BLaER1 (cell line): ENCODE measurements at regions not wholly inside any gene's neighbourhood (a gene's known extent, or its start where the extent isn't known, plus 50 kb on each side); places are given as distances from the start of the nearest gene placed in this dataset.

Source experiments
- H3K27ac ChIP-seq: shearing (Covaris generic); formaldehyde crosslinking; 2 replicates; pipeline ENCODE4 v1.8.1; 2022
- H3K27me3 ChIP-seq: shearing (Covaris generic); formaldehyde crosslinking; 2 replicates; pipeline ENCODE4 v1.8.1; 2022
- H3K36me3 ChIP-seq: shearing (Covaris generic); formaldehyde crosslinking; 2 replicates; pipeline ENCODE4 v1.8.1; 2022
- H3K4me1 ChIP-seq: shearing (Covaris generic); formaldehyde crosslinking; 2 replicates; pipeline ENCODE4 v1.8.1; 2022
- H3K4me2 ChIP-seq: shearing (Covaris generic); formaldehyde crosslinking; 2 replicates; pipeline ENCODE4 v1.8.1; 2022
- H3K4me3 ChIP-seq: shearing (Covaris generic); formaldehyde crosslinking; 2 replicates; pipeline ENCODE4 v1.8.1; 2022
- H3K9ac ChIP-seq: shearing (Covaris generic); formaldehyde crosslinking; 2 replicates; pipeline ENCODE4 v1.8.1; 2022
- H3K9me3 ChIP-seq: shearing (Covaris generic); formaldehyde crosslinking; 2 replicates; pipeline ENCODE4 v1.8.1; 2022
- H4K20me1 ChIP-seq: shearing (Covaris generic); formaldehyde crosslinking; 2 replicates; pipeline ENCODE4 v1.8.1; 2022
- Cebpa-rat ChIP-seq: shearing (Covaris generic); IDR thresholded peaks from 2 replicates; pipeline ENCODE4 v1.8.1; 2022

- H4K20me1 ChIP-seq, result no peaks in the 10 kb centered on the region
- H3K27me3 ChIP-seq, result no peaks in the 10 kb centered on the region
- no peak overlapping the region for H3K4me3 ChIP-seq
- H3K4me2 ChIP-seq, result no peak overlapping the region
- no peak overlapping the region for H3K27ac ChIP-seq
- H3K4me1 ChIP-seq, result peaks cover under 1% of the 10 kb centered on the region; the same call in 1 of the 2 replicates
- H3K36me3 ChIP-seq, result no peaks in the 10 kb centered on the region
- H3K9ac ChIP-seq, result no peak overlapping the region
- H3K9me3 ChIP-seq, result peaks cover 15% of the 10 kb centered on the region
- no peak for TF ChIP-seq Cebpa-rat
Observed at GRCh38 chr6:14246876-14247275, 129.3 kb downstream of the CD83 start.

DNA sequence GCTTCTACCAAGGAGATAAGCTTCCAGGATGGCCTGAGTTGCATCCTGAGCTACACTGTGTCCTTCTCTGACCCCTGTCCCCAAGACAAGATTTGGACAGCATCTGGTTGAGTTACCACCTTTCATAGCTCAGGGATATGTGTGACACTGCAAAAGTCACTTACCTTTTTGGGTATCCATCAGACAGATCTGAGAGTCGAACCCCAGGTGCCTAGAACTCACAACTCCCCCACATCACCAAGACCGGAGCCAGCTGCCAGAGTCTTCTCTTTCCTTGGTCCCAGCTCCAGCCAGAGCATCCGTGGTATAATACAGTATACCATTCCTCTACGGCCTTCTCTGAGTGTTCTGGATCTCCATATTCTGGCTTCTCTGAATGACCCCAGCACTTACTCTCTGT lies 133.0 kb downstream of the CD83 start:
- Histone ChIP-seq H3K4me1 (peaks cover 6% of the 10 kb centered on the region; the same call in 1 of the 2 replicates), H3K4me3 (no peak overlapping the region), H3K9me3 (peaks cover 7% of the 10 kb centered on the region), H3K9ac (no peak overlapping the region), H3K36me3 (no peaks in the 10 kb centered on the region), H3K27me3 (no peaks in the 10 kb centered on the region), H4K20me1 (no peaks in the 10 kb centered on the region), H3K4me2 (no peak overlapping the region), H3K27ac (no peak overlapping the region)
- no peak for TF ChIP-seq Cebpa-rat

DNA sequence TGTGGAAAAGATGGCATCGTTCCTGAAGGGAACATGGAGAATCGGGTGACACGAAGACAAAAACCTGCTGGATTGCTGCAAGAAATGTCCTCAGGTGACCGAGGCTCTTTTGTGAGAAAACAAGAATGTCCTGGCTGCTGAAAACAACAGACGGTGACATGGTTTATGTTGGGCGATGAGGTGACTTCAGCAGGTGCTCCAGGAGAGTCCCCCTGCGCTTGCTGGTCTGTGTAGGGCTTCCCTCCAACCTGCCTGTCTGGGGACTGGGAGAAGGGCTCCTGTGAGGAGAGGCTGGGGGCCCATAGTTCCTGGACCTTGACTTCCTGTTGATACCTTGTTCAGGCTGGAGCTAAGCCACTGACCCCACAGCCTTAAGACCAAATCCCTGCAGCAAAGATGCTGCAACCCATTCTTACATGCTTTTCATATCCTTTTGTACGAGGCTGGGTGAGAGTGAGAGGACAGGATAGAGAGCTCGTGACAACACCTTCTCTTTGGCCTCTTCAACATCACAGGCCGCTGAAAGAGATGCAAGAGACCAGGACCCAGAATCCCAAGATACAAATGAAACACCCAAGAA lies 134.8 kb downstream of the CD83 start:
- no peak overlapping the region for H3K9ac ChIP-seq
- H3K4me3 ChIP-seq, result no peak overlapping the region
- H3K4me1 ChIP-seq, result peaks cover 6% of the 10 kb centered on the region; the same call in 1 of the 2 replicates
- no peaks in the 10 kb centered on the region for H3K36me3 ChIP-seq
- H3K4me2 ChIP-seq, result no peak overlapping the region
- no peaks in the 10 kb centered on the region for H4K20me1 ChIP-seq
- H3K9me3 ChIP-seq, result peaks cover 7% of the 10 kb centered on the region
- no peak for TF ChIP-seq Cebpa-rat
- no peaks in the 10 kb centered on the region for H3K27me3 ChIP-seq
- H3K27ac ChIP-seq, result no peak overlapping the region

DNA sequence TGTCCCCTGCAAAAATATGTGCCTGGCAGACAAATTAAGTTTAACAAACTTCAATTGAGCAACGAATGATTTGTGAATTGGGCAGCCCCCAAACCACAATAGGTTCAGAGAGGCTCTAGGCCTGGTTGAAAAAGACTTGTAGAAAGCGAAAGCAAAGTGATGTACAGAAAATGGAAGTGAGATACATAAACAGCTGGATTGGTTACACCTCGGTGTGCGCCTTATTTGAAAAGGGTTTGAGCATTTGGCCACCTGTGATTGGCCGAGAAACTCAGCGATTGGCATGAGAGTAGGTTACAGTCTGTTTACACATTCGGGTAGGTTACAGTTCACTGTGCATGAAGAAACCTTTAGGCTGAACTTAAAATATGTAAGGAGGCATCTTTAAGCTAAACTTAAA lies 136.9 kb downstream of the CD83 start:
- no peak overlapping the region for H3K27ac ChIP-seq
- H3K4me1 ChIP-seq, result peaks cover 6% of the 10 kb centered on the region; the same call in 1 of the 2 replicates
- H3K9me3 ChIP-seq, result peaks cover 7% of the 10 kb centered on the region
- no peak overlapping the region for H3K9ac ChIP-seq
- no peak overlapping the region for H3K4me3 ChIP-seq
- no peak overlapping the region for H3K4me2 ChIP-seq
- H3K36me3 ChIP-seq, result no peaks in the 10 kb centered on the region
- no peaks in the 10 kb centered on the region for H4K20me1 ChIP-seq
- TF ChIP-seq Cebpa-rat, result no peak
- no peaks in the 10 kb centered on the region for H3K27me3 ChIP-seq

- H3K4me3 ChIP-seq, result no peak overlapping the region
- peaks cover 6% of the 10 kb centered on the region for H3K9me3 ChIP-seq
- no peak overlapping the region for H3K9ac ChIP-seq
- no peak for TF ChIP-seq Cebpa-rat
- no peaks in the 10 kb centered on the region for H3K27me3 ChIP-seq
- peaks cover 6% of the 10 kb centered on the region; the same call in 1 of the 2 replicates for H3K4me1 ChIP-seq
- H3K36me3 ChIP-seq, result no peaks in the 10 kb centered on the region
- H4K20me1 ChIP-seq, result no peaks in the 10 kb centered on the region
- H3K27ac ChIP-seq, result no peak overlapping the region
- H3K4me2 ChIP-seq, result no peak overlapping the region
Observed at GRCh38 chr6:14255916-14256315, 138.3 kb downstream of the CD83 start.

- H3K9ac ChIP-seq, result no peak overlapping the region
- H3K4me3 ChIP-seq, result no peak overlapping the region
- no peaks in the 10 kb centered on the region for H4K20me1 ChIP-seq
- no peak overlapping the region for H3K4me2 ChIP-seq
- H3K4me1 ChIP-seq, result peaks cover 6% of the 10 kb centered on the region; the same call in 1 of the 2 replicates
- peaks cover 9% of the 10 kb centered on the region for H3K9me3 ChIP-seq
- TF ChIP-seq Cebpa-rat, result no peak
- H3K36me3 ChIP-seq, result no peaks in the 10 kb centered on the region
- no peaks in the 10 kb centered on the region for H3K27me3 ChIP-seq
- no peak overlapping the region for H3K27ac ChIP-seq
Observed at GRCh38 chr6:14258117-14258516, 140.5 kb downstream of the CD83 start.

DNA sequence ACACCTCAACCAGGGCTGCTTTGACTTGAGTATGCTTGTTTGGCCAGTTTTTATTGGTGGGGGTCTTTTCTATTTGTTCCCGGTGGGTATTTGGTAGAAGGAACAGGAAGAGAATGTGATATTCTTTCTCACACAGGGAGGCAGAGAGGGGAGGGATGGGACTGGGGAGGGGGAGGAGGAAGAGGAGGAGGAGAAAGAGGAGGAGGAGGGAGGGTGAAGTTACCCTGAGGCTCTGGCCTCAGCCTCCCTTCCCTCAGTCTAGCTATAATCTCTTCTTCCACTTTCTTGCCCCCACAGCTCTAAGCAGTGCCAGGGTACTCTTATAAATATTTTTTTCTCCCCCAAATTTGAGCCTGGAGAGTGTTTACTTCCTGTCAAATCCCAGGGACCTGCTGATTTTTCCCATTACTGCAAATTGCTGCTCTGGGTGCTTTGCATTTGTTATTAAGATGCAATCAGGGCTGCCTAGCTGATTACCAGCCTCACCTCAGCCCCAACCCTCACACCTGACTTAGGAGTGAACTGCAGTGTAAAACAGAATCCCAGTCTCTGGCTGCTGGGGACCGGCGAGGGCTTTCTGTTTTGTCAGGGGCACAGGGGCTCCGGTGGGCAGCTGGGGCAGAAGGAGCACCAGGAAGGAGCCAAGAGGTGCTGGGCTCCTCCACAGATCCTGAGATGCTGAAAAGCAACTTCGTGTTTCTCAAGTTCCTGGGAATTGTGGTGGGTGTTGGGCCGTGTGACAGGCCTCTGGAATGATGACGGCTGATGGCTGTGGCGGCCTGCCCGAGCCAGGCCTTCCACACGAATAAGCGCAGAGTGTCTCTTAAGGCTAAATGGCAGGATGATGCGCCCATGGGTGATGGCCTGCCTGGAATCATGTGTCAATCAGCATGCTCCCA lies 141.4 kb downstream of the CD83 start:
- Histone ChIP-seq H3K4me2 (no peak overlapping the region), H3K27ac (no peak overlapping the region), H3K9ac (no peak overlapping the region), H4K20me1 (no peaks in the 10 kb centered on the region), H3K4me3 (no peak overlapping the region), H3K4me1 (0 out of 2 replicates have a peak, but pooled peaks cover 6% of the 10 kb centered on the region), H3K36me3 (no peaks in the 10 kb centered on the region), H3K9me3 (peaks cover 14% of the 10 kb centered on the region), H3K27me3 (no peaks in the 10 kb centered on the region)
- no peak for TF ChIP-seq Cebpa-rat

- H3K4me3 ChIP-seq, result no peak overlapping the region
- TF ChIP-seq Cebpa-rat, result no peak
- no peaks in the 10 kb centered on the region for H3K27me3 ChIP-seq
- 0 out of 2 replicates have a peak, but pooled peaks cover 4% of the 10 kb centered on the region for H3K4me1 ChIP-seq
- H3K4me2 ChIP-seq, result no peak overlapping the region
- no peaks in the 10 kb centered on the region for H4K20me1 ChIP-seq
- no peak overlapping the region for H3K27ac ChIP-seq
- no peaks in the 10 kb centered on the region for H3K36me3 ChIP-seq
- peaks cover 22% of the 10 kb centered on the region for H3K9me3 ChIP-seq
- H3K9ac ChIP-seq, result no peak overlapping the region
Observed at GRCh38 chr6:14259594-14260152, 142.1 kb downstream of the CD83 start.

- Histone ChIP-seq H3K36me3 (no peaks in the 10 kb centered on the region), H3K9ac (no peak overlapping the region), H3K27ac (no peak overlapping the region), H3K4me1 (no peaks in the 10 kb centered on the region), H3K27me3 (no peaks in the 10 kb centered on the region), H3K4me2 (no peak overlapping the region), H3K4me3 (no peak overlapping the region), H4K20me1 (no peaks in the 10 kb centered on the region), H3K9me3 (peaks cover 31% of the 10 kb centered on the region)
- TF ChIP-seq Cebpa-rat, result no peak
Observed at GRCh38 chr6:14260839-14261238, 143.3 kb downstream of the CD83 start.
